PFSK-1 (cell line): ENCODE measurements at regions not wholly inside any gene's neighbourhood (a gene's known extent, or its start where the extent isn't known, plus 50 kb on each side); places are given as distances from the start of the nearest gene placed in this dataset.

ENCODE experiments used
- FOXP2 ChIP-seq: optimal IDR thresholded peaks from 2 replicates; pipeline ENCODE3; 2011; ENCODE audit warnings: borderline replicate concordance, control low read depth, inconsistent platforms; ENCODE audit not compliant: insufficient read depth; ENCODE audit errors: extremely low read length, extremely low read depth
- POLR2AphosphoS5 ChIP-seq: IDR thresholded peaks from 2 replicates; pipeline ENCODE4 v1.6.1; 2012; ENCODE audit warnings: low read depth, mild to moderate bottlenecking, control low read depth, low read length, moderate library complexity
- SIN3A ChIP-seq: IDR thresholded peaks from 2 replicates; pipeline ENCODE4 v1.6.1; 2012; ENCODE audit warnings: mild to moderate bottlenecking, low read length, moderate library complexity, borderline replicate concordance; ENCODE audit not compliant: insufficient read depth
- TAF1 ChIP-seq: IDR thresholded peaks from 2 replicates; pipeline ENCODE4 v1.6.1; 2012; ENCODE audit warnings: low read length, control low read depth, borderline replicate concordance; ENCODE audit not compliant: insufficient read depth
- TF ChIP-seq, protein P1 (sequence below), 2 experiments: IDR thresholded peaks; 2 replicates each; pipeline versions ENCODE4 v1.6.1 to v1.8.0; 2011 to 2012; ENCODE audit warnings: low read depth in 2 of 2, low read length in 2 of 2, control low read depth in 1 of 2, inconsistent platforms in 1 of 2, mild to moderate bottlenecking in 1 of 2, moderate library complexity in 1 of 2; ENCODE audit not compliant: insufficient read depth in 1 of 2

DNA sequence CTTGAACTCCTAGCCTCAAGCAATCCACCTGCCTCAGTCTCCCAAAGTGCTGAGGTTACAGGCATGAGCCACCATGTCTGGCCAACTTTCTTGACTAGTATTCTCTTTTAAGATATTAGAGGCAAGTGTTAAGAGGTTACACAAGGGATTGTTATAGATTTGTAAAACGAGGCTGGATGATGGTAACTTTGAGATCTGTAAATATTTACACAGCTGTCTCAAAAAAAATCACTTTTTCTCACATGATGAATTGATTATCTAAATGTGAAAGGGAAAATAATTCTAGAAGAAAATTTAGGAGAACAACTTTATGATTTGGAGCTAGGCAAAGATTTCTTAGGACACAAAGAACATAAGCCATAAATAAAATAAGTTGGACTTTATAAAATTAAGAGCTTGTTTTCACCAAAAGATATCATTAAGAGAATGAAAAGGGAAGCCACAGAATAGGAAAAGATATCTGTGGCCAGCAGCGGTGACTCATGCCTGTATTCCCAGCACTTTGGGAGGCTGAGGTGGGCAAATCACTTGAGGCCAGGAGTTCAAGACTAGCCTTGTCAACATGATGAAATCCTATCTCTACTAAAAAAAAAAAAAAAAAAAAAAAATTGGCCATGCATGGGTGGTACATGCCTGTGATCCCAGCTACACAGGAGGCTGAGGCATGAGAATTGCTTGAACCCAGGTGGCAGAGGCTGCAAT lies 77.4 kb downstream of the BBS10 start:
- TF ChIP-seq SIN3A (no peak), TAF1 (no peak), POLR2AphosphoS5 (no peak), FOXP2 (no peak)
- TF ChIP-seq, protein P1, sequence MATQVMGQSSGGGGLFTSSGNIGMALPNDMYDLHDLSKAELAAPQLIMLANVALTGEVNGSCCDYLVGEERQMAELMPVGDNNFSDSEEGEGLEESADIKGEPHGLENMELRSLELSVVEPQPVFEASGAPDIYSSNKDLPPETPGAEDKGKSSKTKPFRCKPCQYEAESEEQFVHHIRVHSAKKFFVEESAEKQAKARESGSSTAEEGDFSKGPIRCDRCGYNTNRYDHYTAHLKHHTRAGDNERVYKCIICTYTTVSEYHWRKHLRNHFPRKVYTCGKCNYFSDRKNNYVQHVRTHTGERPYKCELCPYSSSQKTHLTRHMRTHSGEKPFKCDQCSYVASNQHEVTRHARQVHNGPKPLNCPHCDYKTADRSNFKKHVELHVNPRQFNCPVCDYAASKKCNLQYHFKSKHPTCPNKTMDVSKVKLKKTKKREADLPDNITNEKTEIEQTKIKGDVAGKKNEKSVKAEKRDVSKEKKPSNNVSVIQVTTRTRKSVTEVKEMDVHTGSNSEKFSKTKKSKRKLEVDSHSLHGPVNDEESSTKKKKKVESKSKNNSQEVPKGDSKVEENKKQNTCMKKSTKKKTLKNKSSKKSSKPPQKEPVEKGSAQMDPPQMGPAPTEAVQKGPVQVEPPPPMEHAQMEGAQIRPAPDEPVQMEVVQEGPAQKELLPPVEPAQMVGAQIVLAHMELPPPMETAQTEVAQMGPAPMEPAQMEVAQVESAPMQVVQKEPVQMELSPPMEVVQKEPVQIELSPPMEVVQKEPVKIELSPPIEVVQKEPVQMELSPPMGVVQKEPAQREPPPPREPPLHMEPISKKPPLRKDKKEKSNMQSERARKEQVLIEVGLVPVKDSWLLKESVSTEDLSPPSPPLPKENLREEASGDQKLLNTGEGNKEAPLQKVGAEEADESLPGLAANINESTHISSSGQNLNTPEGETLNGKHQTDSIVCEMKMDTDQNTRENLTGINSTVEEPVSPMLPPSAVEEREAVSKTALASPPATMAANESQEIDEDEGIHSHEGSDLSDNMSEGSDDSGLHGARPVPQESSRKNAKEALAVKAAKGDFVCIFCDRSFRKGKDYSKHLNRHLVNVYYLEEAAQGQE (IDR thresholded peaks at IDR 0.05; ENCODE audit: insufficient read depth in 1 of 2, low read depth in 2 of 2, low read length in 2 of 2): no peak

DNA sequence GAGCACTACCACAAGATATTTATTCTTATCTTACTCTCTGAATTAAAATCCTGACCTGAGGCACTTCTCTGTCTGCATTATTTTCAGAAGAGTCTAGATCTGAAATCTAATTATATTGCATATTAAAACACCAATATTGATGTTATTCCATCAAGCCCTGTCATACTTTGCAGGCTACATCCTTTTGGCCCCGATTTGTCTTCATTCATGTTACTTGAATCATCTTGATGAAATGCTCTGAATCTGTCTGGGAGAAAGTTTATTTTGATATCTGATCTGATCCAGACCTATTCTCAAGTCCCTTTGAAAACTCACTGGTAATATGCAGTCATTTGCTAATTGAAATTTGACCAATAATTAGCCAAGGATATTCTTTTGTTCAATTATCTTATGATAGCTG lies 79.9 kb downstream of the BBS10 start:
- TF ChIP-seq POLR2AphosphoS5: no peak
- no peak for TF ChIP-seq FOXP2
- TF ChIP-seq, protein P1 (IDR thresholded peaks at IDR 0.05; ENCODE audit: insufficient read depth in 1 of 2, low read depth in 2 of 2, low read length in 2 of 2): no peak
- TF ChIP-seq SIN3A: no peak
- no peak for TF ChIP-seq TAF1

DNA sequence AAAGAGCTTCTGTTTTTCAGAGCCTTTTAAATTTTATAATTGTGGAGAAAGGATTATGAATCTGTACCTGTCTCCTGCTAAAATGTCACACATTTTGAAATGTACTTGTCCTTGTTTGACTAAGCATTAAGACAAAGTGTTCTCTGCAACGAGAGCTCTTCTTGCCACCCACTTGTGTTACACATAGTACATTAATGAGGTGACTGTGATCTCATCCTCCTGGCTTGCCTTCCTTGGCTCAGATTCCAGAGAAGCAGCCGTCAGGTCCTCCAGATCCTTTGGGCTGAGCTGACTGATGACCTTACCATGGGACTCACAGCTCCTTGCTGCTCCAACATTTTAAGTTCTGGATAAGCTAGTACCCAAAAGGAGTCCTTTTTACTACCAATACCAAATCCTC lies 81.4 kb downstream of the BBS10 start:
- TF ChIP-seq, protein P1 (IDR thresholded peaks at IDR 0.05; ENCODE audit: insufficient read depth in 1 of 2, low read depth in 2 of 2, low read length in 2 of 2): no peak
- TF ChIP-seq POLR2AphosphoS5 (no peak), FOXP2 (no peak), TAF1 (no peak), SIN3A (no peak)

DNA sequence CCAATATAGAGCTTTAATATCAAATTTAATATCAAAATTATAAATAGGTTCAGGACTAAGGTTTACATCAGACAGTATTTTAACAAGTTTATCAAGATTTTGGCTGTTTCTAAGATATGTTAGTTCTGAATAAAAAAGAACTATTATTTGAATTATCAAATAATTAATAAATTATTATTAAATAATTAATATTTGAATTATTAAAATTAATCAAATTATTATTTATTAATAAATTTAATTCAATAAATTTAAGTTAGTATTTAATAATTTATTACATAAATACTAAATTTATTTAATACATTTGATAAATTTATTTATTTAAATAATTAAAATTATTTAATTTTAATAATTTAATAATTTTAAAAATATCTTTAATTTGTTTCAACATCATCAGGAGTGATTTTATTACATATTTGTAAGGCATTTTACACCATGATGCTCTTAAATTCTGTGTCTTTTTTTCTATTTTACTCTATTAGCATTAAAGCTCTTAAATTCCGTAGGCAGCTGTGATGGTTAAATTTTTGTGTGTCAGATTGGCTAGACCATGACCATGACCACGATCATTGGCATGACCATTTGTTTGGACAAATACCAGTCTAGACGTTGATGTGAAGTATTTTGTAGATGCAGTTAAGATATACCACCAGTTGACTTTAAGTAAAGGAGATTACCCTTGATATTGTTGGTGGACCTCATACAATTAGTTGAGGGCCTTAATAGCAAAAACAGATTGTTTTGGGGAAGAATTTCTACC lies 82.6 kb downstream of the BBS10 start:
- TF ChIP-seq POLR2AphosphoS5: no peak
- no peak for TF ChIP-seq FOXP2
- TF ChIP-seq, protein P1 (IDR thresholded peaks at IDR 0.05; ENCODE audit: insufficient read depth in 1 of 2, low read depth in 2 of 2, low read length in 2 of 2): no peak
- TF ChIP-seq SIN3A: no peak
- TF ChIP-seq TAF1: no peak
